HCT116 (cell line): ENCODE measurements at regions not wholly inside any gene's neighbourhood (a gene's known extent, or its start where the extent isn't known, plus 50 kb on each side); places are given as distances from the start of the nearest gene placed in this dataset.

Experiments used
- ATAC-seq: fragments of 200-7000 bp; cut with Tn5 transposase; 2 replicates; pipeline ENCODE4 v1.9.1; 2020; ENCODE audit warnings: mild to moderate bottlenecking, moderate library complexity
- BruUV-seq: library from RNA; stranded (reverse); fragments of 400-500 nt; replicated peaks from 2 replicates; lab custom pipeline; 2021; lab: Mats Ljungman, UMichigan
- CTCF ChIA-PET: fragments of 300-600 bp; sonication (Branson Sonifier 250); formaldehyde crosslinking; loops from one replicate; lab custom pipeline; 2021; ENCODE audit warnings: antibody characterized with exemption; lab: Charles Lee
- POLR2A ChIA-PET: fragments of 300-600, 350-600 bp; sonication (Branson Sonifier 250); formaldehyde crosslinking; loops from one replicate; lab custom pipeline; 2021; ENCODE audit warnings: antibody characterized with exemption; lab: Charles Lee
- RAD21 ChIA-PET, 2 experiments: fragments of 300-600 bp; sonication (Branson Sonifier 250); formaldehyde crosslinking; loops; one replicate each; lab custom pipeline; 2023; ENCODE audit warnings: low total read pairs in 2 of 2; ENCODE audit not compliant: uncharacterized antibody in 2 of 2, unreplicated experiment in 2 of 2, low non-redundant PET in 1 of 2; lab: Charles Lee
- DNase-seq: peaks from one replicate; pipeline ENCODE4 v3.0.0-alpha.2; 2010; ENCODE audit warnings: low read depth, low spot score
- H2AFZ ChIP-seq: fragments of 200-600 bp; shearing (Covaris generic), sonication (generic); 2 replicates; pipeline ENCODE4 v1.6.1; 2017; ENCODE audit warnings: low read depth, mixed run types, mixed read lengths, antibody characterized with exemption, low read length; ENCODE audit not compliant: poor library complexity, severe bottlenecking
- H3K27ac ChIP-seq: 2 replicates; pipeline ENCODE4 v1.5.1; 2012; ENCODE audit warnings: low read depth, low read length
- H3K27me3 ChIP-seq: fragments of 200-600 bp; sonication (generic); 2 replicates; pipeline ENCODE4 v1.6.1; 2016; ENCODE audit warnings: mixed run types, low read length, mixed read lengths; ENCODE audit not compliant: insufficient read depth
- H3K36me3 ChIP-seq, 2 experiments: fragments of 200-500 bp in 1 of 2; fragments of 200-600 bp in 1 of 2; sonication (Bioruptor generic) in 1 of 2; sonication (generic) in 1 of 2; 2 replicates each; pipeline versions ENCODE4 v1.5.1 to v1.6.1; 2014 to 2016; ENCODE audit warnings: low read length in 2 of 2, inconsistent platforms in 1 of 2, mixed read lengths in 1 of 2, mixed run types in 1 of 2; ENCODE audit not compliant: insufficient read depth in 2 of 2, control insufficient read depth in 1 of 2
- H3K4me1 ChIP-seq, 2 experiments: fragments of 200-600 bp in 1 of 2; sonication (generic) in 1 of 2; 2 replicates each; pipeline versions ENCODE4 v1.5.1 to v1.6.1; 2012 to 2017; ENCODE audit warnings: low read length in 2 of 2, inconsistent platforms in 1 of 2, mild to moderate bottlenecking in 1 of 2, mixed read lengths in 1 of 2, mixed run types in 1 of 2, moderate library complexity in 1 of 2; ENCODE audit not compliant: insufficient read depth in 2 of 2, control insufficient read depth in 1 of 2
- H3K4me2 ChIP-seq: fragments of 200-600 bp; sonication (generic); 2 replicates; pipeline ENCODE4 v1.6.1; 2017; ENCODE audit warnings: mixed run types, low read length, mixed read lengths
- H3K4me3 ChIP-seq, 2 experiments: fragments of 200-600 bp in 1 of 2; sonication (generic) in 1 of 2; replicated peaks in 1 of 2; 2 replicates each; pipeline ENCODE4 v1.5.1; 2011 to 2016; ENCODE audit warnings: low read length in 2 of 2, control low read depth in 1 of 2, low read depth in 1 of 2, mild to moderate bottlenecking in 1 of 2, mixed read lengths in 1 of 2, mixed run types in 1 of 2
- H3K79me2 ChIP-seq: fragments of 200-600 bp; sonication (generic); 2 replicates; pipeline ENCODE4 v1.6.1; 2017; ENCODE audit warnings: mild to moderate bottlenecking, mixed run types, low read length, moderate library complexity, mixed read lengths; ENCODE audit not compliant: insufficient read depth
- H3K9ac ChIP-seq: fragments of 200-600 bp; sonication (generic); 2 replicates; pipeline ENCODE4 v1.6.1; 2016; ENCODE audit warnings: low read length, mixed read lengths
- H3K9me2 ChIP-seq: fragments of 200-600 bp; sonication (generic), shearing (Covaris generic); 2 replicates; pipeline ENCODE4 v1.6.1; 2017; ENCODE audit warnings: mixed run types, mild to moderate bottlenecking, moderate library complexity; ENCODE audit not compliant: insufficient read depth
- H3K9me3 ChIP-seq, 2 experiments: fragments of 200-500 bp in 1 of 2; fragments of 200-600 bp in 1 of 2; sonication (Bioruptor generic) in 1 of 2; sonication (generic) in 1 of 2; 2 replicates each; pipeline ENCODE4 v1.6.1; 2014 to 2017; ENCODE audit warnings: low read length in 2 of 2, mixed read lengths in 2 of 2, inconsistent platforms in 1 of 2, low read depth in 1 of 2, mild to moderate bottlenecking in 1 of 2, mixed run types in 1 of 2, moderate library complexity in 1 of 2; ENCODE audit not compliant: control insufficient read depth in 1 of 2, insufficient read depth in 1 of 2
- H4K20me1 ChIP-seq: fragments of 200-600 bp; sonication (generic), shearing (Covaris generic); 2 replicates; pipeline ENCODE4 v1.6.1; 2017; ENCODE audit warnings: mixed run types, mild to moderate bottlenecking, moderate library complexity; ENCODE audit not compliant: insufficient read depth
- CBX3 ChIP-seq: IDR thresholded peaks from 2 replicates; pipeline ENCODE4 v1.6.1; 2012; ENCODE audit warnings: low read depth
- CEBPB ChIP-seq: IDR thresholded peaks from 2 replicates; pipeline ENCODE4 v1.6.1; 2012; ENCODE audit warnings: low read depth
- ELF1 ChIP-seq: IDR thresholded peaks from 2 replicates; pipeline ENCODE4 v1.6.1; 2012; ENCODE audit warnings: low read depth, borderline replicate concordance
- EZH2 ChIP-seq: fragments of 200-600 bp; sonication (generic); IDR thresholded peaks from 2 replicates; pipeline ENCODE4 v1.6.1; 2017; ENCODE audit warnings: antibody characterized with exemption, mixed run types
- EZH2phosphoT487 ChIP-seq: fragments of 200-600 bp; IDR thresholded peaks from 2 replicates; pipeline ENCODE4 v1.6.1; 2018; ENCODE audit warnings: antibody characterized with exemption, borderline replicate concordance
- FOSL1 ChIP-seq: IDR thresholded peaks from 2 replicates; pipeline ENCODE4 v1.6.1; 2012; ENCODE audit warnings: low read depth
- RAD21 ChIP-seq: IDR thresholded peaks from 2 replicates; pipeline ENCODE4 v1.6.1; 2012; ENCODE audit warnings: low read depth, mild to moderate bottlenecking
- SIN3A ChIP-seq: IDR thresholded peaks from 2 replicates; pipeline ENCODE4 v1.6.1; 2012; ENCODE audit warnings: low read depth
- SP1 ChIP-seq: IDR thresholded peaks from 2 replicates; pipeline ENCODE4 v1.6.1; 2012; ENCODE audit warnings: low read depth
- SRF ChIP-seq: IDR thresholded peaks from 2 replicates; pipeline ENCODE4 v1.6.1; 2012; ENCODE audit warnings: low read depth
- TCF7L2 ChIP-seq: IDR thresholded peaks from 2 replicates; pipeline ENCODE4 v1.7.0; 2011; ENCODE audit warnings: borderline replicate concordance, inconsistent platforms; ENCODE audit not compliant: insufficient read depth, insufficient read length; ENCODE audit errors: extremely low read depth
- YY1 ChIP-seq: IDR thresholded peaks from 2 replicates; pipeline ENCODE4 v1.6.1; 2011; ENCODE audit warnings: low read length, low read depth, moderate library complexity, mild to moderate bottlenecking; ENCODE audit not compliant: insufficient replicate concordance; ENCODE audit errors: extremely low read depth
- ZNF274 ChIP-seq: fragments of 200-500 bp; sonication (Bioruptor generic); IDR thresholded peaks from 2 replicates; pipeline ENCODE4 v1.6.1; 2014; ENCODE audit warnings: mild to moderate bottlenecking, low read depth, low read length, inconsistent platforms
- intact Hi-C: fragments of 100-400 bp; cut with micrococcal nuclease; formaldehyde crosslinking; loops from 2 replicates; pipeline ENCODE4 v1.10.0; 2022
- TF ChIP-seq, protein P1 (sequence below), 3 experiments: fragments of 200-600 bp in 1 of 3; sonication (generic) in 1 of 3; IDR thresholded peaks in 2 of 3; conservative IDR thresholded peaks in 1 of 3; 2 replicates each; pipeline ENCODE4 v1.5.1; 2012 to 2017; ENCODE audit warnings: low read depth in 2 of 3, low read length in 2 of 3, antibody characterized with exemption in 1 of 3, borderline replicate concordance in 1 of 3, control low read depth in 1 of 3, mild to moderate bottlenecking in 1 of 3, mixed read lengths in 1 of 3, mixed run types in 1 of 3, moderate library complexity in 1 of 3; ENCODE audit not compliant: insufficient read depth in 1 of 3
- TF ChIP-seq, protein P2 (sequence below): IDR thresholded peaks from 2 replicates; pipeline ENCODE4 v1.6.1; 2011; ENCODE audit warnings: mild to moderate bottlenecking, low read length, moderate library complexity; ENCODE audit not compliant: insufficient replicate concordance; ENCODE audit errors: extremely low read depth

DNA sequence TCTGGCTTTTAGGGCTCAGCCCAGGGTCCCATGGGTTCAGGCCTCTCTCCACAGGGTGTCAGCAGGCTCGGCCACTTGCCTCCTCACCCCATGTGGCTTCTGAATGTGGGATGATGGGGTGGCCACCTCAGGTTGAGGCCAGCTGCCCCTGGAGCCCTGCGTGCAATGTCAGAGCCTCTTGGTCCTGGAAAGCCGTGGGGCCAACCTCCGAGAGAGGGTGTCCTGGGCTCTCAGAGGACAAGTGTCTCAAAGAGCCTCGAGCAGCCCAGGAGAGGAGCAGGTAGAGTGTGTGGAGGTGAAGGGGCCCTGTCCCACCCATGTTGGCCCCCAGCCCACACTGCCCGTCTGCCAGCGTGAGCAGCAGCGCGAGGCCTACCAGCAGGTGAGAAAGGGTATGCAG, 86.0 kb downstream of the PLXNA1 start:
- BruUV-seq = no TSS peak
- H3K9me2 ChIP-seq = no peaks in the 10 kb centered on the region
- peaks cover 4 to 19% of the 10 kb centered on the region in 2 experiments for H3K4me1 ChIP-seq
- H3K9me3 ChIP-seq = no peaks in the 10 kb centered on the region
- DNase-seq = no peak
- TF ChIP-seq ZNF274 (no peak), YY1 (no peak), EZH2phosphoT487 (no peak), SIN3A (no peak), CEBPB (no peak), EZH2 (no peak), TCF7L2 (no peak), SP1 (no peak), RAD21 (no peak), ELF1 (no peak), FOSL1 (no peak), SRF (no peak), CBX3 (no peak)
- TF ChIP-seq, protein P1, sequence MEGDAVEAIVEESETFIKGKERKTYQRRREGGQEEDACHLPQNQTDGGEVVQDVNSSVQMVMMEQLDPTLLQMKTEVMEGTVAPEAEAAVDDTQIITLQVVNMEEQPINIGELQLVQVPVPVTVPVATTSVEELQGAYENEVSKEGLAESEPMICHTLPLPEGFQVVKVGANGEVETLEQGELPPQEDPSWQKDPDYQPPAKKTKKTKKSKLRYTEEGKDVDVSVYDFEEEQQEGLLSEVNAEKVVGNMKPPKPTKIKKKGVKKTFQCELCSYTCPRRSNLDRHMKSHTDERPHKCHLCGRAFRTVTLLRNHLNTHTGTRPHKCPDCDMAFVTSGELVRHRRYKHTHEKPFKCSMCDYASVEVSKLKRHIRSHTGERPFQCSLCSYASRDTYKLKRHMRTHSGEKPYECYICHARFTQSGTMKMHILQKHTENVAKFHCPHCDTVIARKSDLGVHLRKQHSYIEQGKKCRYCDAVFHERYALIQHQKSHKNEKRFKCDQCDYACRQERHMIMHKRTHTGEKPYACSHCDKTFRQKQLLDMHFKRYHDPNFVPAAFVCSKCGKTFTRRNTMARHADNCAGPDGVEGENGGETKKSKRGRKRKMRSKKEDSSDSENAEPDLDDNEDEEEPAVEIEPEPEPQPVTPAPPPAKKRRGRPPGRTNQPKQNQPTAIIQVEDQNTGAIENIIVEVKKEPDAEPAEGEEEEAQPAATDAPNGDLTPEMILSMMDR (IDR thresholded peaks at IDR 0.05 in 2 of 3, conservative IDR thresholded peaks at IDR 0.05 in 1 of 3; ENCODE audit: borderline replicate concordance in 1 of 3, insufficient read depth in 1 of 3, low read depth in 2 of 3, low read length in 2 of 3) = no peak
- TF ChIP-seq, protein P2, sequence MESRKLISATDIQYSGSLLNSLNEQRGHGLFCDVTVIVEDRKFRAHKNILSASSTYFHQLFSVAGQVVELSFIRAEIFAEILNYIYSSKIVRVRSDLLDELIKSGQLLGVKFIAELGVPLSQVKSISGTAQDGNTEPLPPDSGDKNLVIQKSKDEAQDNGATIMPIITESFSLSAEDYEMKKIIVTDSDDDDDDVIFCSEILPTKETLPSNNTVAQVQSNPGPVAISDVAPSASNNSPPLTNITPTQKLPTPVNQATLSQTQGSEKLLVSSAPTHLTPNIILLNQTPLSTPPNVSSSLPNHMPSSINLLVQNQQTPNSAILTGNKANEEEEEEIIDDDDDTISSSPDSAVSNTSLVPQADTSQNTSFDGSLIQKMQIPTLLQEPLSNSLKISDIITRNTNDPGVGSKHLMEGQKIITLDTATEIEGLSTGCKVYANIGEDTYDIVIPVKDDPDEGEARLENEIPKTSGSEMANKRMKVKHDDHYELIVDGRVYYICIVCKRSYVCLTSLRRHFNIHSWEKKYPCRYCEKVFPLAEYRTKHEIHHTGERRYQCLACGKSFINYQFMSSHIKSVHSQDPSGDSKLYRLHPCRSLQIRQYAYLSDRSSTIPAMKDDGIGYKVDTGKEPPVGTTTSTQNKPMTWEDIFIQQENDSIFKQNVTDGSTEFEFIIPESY = no peak
- ChIA-PET RAD21 (no interaction called here), CTCF (no interaction called here), POLR2A (no interaction called here)
- ATAC-seq = no peak
- no peaks in the 10 kb centered on the region for H3K27me3 ChIP-seq
- H3K9ac ChIP-seq = no peak overlapping the region
- H3K4me2 ChIP-seq = no peak overlapping the region
- H3K4me3 ChIP-seq = no peak overlapping the region
- H3K79me2 ChIP-seq = no peaks in the 10 kb centered on the region
- intact Hi-C loops = no loop called here
- H3K27ac ChIP-seq = no peak overlapping the region
- H2AFZ ChIP-seq = no peak overlapping the region
- H4K20me1 ChIP-seq = no peaks in the 10 kb centered on the region
- no peaks in the 10 kb centered on the region for H3K36me3 ChIP-seq
